GM18858 (cell line): ENCODE measurements at regions not wholly inside any gene's neighbourhood (a gene's known extent, or its start where the extent isn't known, plus 50 kb on each side); places are given as distances from the start of the nearest gene placed in this dataset.
"Not testable (repeated sequence)": the region's sequence is repeated elsewhere in the genome, so short reads cannot be mapped to it uniquely, and the experiment has no call there.

ENCODE experiments used
- ATAC-seq: cut with Tn5 transposase; IDR thresholded peaks from one replicate; pipeline ENCODE4 v1.9.1; 2021; ENCODE audit not compliant: unreplicated experiment

DNA sequence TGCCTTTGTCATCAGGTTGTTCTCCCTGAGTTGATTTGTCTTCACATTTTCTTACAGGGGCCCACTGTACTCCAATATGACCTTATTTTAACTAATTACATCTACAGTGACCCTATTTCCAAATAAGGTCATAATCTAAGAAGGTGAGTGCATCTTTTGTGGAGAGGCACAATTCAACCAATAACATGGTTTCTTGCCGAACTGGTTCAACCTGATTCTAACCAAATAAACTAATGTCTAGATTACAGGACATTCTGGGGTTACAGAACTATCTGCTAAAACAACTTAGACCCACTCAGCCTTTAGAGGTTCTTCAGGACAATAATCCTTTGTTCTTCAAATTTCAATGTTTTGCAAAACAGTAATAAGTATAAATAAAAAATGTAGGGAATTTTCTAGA is 496.5 kb upstream of the SOX11 start:
- no peak for ATAC-seq

DNA sequence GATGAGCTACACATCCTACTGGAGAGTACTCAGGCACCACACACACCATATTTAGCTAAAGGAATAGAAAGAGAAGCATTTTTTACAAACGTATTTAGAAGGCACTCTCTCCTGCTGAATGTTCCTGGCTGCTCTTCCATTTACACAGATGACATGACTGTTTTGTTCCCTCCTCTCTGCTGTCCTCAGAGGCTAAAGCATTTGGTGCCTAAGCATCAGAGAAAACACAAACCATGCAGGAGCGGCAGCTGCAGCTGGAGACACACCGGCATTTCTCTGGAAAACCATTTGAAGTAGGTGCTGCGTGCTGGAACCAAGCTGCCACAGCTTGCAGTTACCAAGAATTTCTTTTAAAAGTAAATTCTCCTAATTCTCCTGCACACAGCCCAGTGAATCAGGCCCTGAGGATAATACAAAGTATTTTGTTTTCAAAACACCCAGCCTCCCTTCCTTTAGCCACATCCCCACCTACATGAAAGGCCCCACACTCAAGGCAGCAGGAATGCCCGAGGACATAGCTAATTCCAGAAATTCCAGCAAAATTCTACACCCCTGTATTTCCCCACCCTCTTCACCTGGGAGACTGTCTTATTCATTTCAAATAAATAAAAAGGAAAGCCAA is 488.9 kb upstream of the SOX11 start:
- ATAC-seq = no peak

DNA sequence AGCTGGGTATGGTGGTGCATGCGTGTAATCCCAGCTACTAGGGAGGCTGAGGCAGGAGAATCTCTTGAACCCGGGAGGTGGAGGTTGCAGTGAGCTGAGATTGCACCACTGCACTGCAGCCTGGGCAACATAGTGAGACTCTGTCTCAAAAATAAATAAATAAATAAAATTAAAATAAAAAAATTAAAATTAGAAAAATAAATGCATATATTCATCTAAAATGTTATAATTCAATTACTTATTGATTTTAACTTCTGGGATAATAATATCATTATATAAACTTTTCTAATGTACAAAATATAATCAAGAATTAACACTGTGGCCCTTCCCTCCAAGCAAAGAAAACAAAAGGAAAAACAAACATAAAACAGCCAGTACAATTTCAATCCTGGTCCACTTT is 485.4 kb upstream of the SOX11 start:
- not testable (repeated sequence) for ATAC-seq

DNA sequence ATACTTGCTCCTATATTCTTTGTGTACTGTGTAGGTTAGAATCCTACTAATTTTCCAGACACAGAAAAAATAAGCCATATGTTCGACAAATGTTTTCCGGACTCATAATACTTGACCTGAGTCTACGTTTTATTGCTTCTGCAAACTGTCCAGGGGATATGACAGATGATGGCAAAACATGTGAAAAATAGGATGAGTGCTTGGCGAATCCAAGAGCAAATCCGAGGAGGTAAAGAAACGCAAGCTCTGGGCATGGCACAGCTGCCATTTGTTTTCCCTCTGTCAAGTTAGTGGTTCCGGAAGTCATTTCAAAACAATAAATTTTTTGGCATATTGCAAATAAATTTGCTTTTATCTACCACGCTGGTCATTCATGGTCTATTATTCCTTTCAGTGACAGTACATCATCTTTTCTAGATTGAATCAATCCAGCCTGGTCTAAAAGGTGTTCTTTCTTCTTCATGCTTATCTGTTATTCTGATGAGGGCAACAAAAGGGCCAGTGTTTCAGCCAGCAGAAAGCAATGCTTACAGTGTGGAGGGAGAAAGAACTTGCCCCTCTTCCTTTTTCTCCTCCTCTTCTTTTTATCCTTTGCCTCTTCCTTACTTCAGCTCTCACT is 476.1 kb upstream of the SOX11 start:
- no peak for ATAC-seq

DNA sequence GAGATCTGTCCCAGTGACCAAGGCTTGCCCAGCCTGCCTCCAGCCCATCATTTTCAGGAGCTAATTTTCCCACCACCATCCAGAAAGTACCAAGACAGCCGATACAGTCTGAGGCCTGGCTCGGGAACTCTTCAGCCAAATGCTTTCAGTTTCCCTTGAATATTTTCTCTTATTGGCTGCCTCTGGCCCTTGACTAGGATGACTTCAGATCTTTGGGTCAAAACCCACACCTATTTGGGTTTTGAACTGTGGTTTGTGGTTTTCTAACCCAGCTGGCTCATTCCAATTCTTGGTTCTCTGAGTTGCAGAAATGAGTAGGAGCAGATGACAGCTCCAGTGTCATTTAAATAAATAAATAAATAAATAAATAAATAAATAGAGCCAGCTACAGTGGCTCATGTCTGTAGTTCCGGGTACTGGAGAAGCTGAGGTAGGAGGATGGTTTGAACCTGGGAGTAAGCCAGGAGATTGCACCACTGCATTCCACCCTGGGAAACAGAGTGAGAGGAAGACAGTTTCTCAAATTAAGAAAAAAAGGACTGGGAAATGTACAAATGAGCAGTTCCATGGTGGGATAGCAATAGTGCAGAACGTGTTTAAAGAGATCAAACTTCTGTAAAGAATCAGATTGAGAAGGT is 465.0 kb upstream of the SOX11 start:
- ATAC-seq = no peak

DNA sequence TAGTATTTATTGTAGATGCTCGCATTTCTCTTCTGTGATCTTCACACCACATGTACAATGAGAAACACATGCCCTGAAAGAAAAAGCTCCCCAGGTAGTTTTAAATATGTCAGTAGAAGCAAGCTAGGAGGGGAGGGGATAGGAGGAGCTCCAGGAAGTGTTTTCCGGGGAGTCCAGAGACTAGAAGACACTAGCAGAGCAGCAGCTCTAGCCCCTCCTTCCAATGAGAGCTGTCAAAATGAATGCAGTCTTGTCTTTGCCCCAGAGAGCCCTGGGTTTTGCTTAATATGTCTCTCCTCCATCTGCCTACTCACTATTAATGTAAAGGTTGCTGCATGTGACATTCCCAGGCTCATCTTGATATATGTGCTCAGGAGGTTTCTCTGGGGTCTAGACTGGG is 462.6 kb upstream of the SOX11 start:
- no peak for ATAC-seq

DNA sequence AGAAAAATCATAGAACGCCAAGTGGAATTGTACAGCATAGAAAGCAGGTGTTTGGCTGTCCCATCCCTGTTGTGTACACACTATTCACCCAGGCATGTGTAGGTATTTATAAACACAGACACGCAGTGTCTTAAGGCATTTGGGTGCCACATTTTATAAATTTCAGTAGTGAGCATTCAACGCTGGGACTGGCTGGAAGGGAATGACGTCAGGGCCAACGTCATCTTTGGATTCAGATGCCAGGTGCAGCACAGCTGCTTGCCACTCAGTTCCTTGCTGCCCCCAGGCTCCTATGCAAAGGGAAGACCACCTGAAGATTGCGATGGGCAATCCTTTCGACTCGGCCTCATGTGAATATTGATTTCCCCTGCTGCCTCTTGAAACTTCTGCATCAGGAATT is 461.7 kb upstream of the SOX11 start:
- ATAC-seq = no peak

DNA sequence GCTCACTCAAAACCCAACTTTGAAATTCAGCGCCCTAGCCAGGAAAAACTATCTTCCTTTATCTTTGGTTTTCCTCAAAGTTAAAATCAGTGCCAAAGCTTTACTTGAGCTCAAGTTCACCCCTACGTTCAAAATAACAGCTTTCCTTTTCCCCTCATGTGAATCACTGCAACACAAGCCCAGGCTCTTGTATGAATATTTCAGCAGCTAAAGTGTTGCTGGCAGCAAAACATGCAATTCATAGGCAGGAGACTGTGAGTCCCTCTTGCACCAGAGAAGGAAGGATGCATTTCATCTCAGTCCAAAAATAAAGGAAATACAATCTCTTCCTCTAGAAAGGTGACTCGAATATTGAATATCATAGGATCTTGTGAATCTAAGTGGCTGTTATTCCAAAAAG is 461.3 kb upstream of the SOX11 start:
- ATAC-seq = no peak

DNA sequence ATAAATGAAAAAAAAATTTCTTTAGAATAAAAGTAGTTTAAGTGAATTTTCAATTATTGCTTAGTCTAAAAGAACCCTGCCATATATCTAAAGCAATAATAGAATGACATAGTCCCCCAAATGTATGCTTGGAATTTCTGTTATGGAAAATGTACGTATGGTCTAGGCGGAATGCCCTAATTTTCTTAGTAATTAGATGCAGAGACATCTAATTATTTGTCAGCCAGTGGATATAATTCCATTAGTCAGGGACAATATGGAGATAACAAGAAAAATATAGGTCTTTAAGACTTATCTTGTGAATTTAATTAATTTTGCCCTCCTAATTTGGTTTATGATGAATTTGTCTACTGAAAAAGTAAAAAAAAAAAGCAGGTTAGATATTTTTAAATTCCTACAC is 460.9 kb upstream of the SOX11 start:
- no peak for ATAC-seq

DNA sequence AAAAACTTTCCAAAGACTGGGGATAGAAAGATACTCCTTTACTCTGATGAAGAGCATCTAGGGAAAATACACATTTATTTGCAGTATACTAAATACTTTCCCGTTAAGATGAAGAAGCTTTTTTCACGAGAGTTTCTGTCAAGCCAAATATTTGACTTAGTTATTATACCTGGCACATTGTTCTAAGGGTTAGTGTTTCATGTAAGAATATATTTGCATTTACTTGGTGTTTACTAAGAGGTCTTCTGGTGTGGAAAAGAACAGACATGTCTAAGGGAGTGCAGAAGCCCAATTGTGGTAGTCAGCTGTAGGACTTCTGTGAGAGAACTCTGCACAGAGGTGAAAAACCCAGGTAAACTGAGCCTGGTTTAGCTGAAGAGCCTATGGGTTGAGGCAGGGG is 457.6 kb upstream of the SOX11 start:
- no peak for ATAC-seq

DNA sequence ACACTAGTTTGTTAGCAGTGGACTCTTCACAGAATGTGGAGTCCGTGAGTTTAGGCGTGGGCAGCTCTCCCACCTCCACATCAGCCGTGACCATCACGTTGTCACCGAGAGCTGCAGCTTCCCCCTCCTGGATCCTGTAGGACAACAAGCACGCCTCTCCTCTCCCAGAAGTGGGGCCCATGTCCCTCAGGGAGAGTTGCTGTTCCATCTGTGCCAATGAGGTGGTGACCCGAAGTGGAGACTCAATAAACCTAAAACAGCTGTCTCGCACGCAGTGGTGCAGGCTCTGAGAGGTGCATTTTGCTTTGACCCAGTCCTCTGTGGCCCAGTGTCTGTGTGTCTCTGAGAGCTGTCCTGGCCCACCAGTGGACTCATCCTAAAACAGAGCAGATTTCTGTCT is 456.5 kb upstream of the SOX11 start:
- no peak for ATAC-seq

DNA sequence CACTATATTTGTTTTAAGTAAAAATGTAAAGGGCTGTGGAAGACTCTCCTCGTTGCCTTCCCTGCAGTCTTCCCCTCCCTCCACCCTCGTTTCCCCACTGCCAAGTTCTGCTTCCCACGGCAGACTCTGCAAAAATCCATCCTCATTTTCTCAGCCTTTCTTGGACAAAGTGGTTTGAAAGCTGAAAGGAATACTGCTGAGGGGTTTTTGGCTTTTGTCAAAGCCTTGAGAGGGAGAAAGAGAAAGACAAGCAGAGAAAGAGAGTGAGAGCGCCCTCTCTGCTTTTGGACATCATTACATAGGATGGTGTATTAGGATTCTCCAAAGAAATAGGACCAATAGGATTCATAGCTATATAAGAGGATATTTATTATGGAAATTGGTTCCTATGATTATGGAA is 455.9 kb upstream of the SOX11 start:
- no peak for ATAC-seq

DNA sequence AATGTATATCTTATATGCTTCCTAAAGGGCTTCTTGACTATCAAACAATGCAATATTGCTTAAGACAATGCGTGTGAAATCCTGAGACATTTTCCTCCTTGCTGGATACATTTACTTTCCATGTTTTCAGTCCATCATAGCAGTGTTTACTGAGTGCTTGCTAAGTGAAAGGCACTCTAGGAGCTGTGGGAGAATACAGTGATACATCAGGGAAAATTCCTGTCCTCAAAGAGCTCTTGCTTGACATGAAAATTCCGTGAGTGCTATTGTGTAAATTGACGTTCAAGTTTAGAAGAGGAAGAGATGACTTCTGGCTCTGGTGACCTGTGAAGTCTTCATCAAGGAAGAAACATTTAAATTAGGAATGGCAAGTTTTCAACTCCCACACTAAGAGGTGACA is 449.4 kb upstream of the SOX11 start:
- no peak for ATAC-seq

DNA sequence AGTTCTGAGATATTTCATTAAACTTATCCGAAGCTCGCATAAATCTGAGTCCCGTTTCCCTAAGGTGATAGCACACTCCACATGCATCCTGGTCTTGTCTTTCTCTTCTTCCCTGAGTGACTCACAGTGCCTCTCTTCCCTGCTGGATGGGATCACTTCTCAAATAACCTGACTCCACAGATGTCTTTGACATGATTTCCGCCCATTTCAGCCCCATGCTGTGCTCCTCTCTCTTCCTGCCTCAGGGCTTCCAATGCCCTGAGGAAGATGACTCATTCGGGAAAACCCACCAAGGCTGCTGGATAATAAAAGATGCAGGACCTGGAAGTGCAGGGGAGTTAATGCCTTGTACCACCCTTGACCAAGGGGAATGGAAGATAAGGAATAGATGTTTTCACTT is 441.7 kb upstream of the SOX11 start:
- no peak for ATAC-seq

DNA sequence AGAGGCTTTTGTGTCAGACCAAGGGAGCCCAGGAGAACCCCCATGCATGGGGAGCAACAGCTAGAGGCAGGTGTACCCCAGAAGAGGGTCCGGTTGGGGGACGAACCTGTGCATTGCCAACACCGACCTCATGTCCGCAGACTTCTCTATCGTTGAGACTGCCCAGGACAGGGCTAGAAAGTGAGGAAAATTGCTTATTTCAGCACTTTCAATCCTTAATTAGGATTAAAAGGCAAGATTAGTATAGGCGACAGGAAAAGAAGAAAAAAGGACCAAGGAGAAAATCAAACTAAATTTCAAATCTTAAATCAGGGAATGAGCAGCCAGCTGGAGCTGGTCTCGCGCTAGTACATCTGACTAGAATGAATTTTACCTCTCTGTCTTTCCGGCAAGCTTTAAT is 438.9 kb upstream of the SOX11 start:
- no peak for ATAC-seq

DNA sequence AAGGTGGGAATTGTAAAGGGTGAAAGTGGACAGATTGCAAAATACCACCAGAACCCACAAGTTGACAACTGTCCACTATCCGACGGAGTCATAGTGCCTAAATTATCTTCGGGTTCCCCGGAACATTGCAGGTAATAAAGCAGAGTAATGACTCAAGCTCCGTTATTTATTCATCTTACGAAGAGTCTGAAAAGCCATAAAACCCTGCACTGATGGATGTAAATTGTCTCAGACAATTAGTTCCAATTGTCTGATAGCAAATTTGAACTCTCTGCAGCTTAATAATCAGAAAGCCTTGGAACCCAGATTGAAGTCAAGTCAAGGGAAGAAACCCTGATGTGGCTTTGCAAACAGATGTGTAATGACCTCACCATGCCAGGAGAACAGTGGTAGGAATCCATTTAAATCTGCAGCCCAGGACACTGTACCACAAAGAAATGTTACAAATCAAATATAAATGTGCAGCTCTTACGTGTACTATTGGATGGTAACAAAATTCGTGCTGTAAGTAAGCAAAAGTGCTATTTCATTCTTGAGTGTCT is 437.3 kb upstream of the SOX11 start:
- no peak for ATAC-seq

DNA sequence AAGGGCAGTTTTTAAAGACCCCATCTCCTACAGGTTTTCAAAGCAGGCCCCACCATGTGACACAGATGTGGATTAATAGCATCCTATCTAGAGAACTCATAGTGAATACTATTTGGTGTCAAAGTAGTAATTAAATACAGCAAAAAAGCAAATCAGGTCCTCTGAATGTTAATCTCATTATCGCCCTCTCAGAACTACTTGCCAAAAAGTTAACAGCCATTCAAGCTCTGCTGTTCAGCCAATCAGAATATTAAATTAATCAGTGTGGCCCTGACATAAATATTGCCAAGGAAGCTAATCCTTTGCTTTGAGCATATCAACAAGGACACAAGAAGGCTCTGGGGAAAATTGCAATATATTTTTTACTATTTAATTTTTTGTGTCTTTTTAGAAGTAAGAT is 428.9 kb upstream of the SOX11 start:
- ATAC-seq = no peak

DNA sequence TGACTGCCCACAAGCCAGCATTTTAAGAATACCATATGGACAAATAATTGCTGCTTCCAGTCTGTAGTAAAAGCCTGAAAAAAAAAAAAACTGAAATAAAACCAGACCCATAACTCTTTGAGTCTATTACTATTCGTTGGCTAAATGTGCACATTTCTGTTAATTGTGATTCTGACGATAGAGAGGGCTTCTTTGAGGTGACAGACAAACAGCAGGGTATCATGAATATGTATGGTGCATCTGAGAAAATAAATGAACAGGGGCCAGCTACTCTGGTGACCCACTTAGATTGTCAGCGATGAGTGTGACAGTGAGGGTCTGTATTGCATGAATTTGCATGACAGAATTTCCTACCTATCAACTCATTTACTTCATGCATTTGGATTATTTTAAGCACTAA is 427.8 kb upstream of the SOX11 start:
- ATAC-seq = no peak

DNA sequence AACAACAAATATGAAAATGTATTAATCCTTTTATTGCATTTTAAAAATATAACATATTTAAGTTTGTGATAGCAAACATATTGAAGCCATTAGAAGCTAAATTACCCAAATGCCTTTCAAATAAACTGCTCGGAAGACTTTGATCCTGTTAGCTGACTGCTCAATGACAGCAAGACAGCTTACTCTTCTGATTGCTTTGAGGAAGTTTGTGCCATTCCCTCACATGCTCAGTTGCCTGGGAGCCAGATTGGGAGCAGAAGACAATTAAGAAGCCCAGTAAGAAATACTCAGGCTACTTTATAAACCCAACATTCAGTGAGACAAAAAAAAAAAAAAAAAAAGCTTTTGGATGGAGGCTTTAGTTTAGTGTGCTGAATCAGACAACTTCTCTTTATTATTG is 407.1 kb upstream of the SOX11 start:
- ATAC-seq = no peak

DNA sequence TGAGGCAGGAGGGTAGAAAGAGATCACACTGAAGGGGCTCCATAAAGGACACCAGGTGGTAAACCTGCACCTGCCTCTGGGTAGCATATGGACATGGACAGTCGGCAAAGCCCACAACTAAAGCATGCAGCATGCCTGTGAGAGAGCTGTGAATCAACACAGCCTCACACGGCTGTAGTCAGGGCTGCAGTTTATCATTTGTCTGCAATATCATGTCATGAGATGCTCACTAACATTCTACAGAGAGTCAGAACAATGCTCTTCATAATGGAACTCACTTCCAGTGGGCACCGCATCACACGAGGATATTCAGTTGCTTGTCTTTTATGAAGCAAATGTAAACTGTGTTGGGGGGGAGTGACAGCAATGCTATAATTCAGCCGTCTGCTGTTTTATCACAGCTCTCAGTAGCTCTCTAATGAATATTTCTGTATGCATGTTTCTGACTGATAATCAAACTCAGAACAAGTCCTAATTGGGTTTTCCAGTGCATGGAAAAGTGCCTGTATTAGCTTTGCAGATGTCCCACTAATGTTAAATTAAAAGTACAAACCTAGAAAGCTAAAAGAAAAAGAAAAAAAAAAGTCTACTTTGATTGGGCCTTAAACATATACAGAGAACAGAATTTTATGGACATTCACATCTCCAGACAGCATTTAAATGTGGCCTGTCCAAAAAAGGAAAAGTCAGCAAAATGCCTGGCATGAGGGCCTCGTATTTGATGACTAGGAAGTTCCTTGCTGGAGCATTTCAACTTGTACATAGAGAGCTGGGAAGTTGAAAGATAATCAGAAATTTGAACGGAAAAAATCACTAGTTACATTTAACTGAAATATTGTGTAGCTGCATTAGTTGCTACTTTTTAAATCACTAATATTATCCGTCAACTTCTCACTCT is 406.1 kb upstream of the SOX11 start:
- ATAC-seq = no peak

DNA sequence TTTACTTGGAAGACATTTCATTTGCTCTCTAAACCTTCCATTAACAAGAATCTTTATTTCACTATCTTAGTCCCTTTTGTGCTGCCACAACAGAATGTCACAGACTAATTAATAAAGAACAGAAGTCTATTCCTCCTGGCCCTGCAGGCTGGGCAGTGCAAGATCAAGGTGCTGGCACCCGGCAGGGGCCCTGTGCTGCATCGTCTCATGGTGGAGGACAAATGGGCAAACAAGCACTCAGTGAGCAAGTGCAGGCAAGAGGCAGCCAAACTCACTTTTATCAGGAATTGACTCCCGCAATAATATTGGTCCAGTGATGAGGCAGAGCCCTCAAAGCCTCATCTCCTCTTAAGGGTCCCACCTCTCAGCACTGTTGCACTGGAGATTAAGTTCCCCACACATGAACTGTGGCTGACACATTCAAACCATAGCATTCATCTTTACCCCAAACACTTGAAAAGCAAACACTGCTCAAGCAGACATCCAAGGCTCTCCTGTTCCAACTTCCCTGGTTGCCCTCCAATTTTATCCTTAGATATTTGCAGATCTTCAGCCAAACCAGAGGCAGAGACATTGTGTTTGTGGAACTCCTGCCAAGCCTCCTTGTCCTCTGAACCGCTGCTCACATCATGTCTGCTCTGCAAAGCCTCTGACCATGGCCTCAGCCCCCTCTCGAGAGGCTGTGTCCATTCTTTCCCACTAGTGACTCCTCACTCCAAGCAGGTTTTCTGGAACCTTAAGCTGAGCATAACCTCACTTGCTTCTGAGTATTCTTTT is 404.4 kb upstream of the SOX11 start:
- ATAC-seq = no peak
